Astrocyte of the cerebellum (primary cell): ENCODE measurements at regions not wholly inside any gene's neighbourhood (a gene's known extent, or its start where the extent isn't known, plus 50 kb on each side); places are given as distances from the start of the nearest gene placed in this dataset.

ENCODE experiments used
- DNase-seq: peaks from one replicate; pipeline ENCODE4 v3.0.0-alpha.2; 2011; ENCODE audit warnings: low read depth
- H3K4me3 ChIP-seq: 2 replicates; pipeline ENCODE4 v1.5.1; 2011; ENCODE audit warnings: mild to moderate bottlenecking, low read depth, low read length, moderate library complexity
- in situ Hi-C: cut with HindIII; loops from 2 replicates; pipeline ENCODE4 v1.10.0; 2017; ENCODE audit warnings: low sequenced_read_pairs
- TF ChIP-seq, protein P1 (sequence below): IDR thresholded peaks from 2 replicates; pipeline ENCODE4 v1.5.1; 2012; ENCODE audit warnings: low read length, low read depth, moderate library complexity, mild to moderate bottlenecking; ENCODE audit errors: missing control alignments

DNA sequence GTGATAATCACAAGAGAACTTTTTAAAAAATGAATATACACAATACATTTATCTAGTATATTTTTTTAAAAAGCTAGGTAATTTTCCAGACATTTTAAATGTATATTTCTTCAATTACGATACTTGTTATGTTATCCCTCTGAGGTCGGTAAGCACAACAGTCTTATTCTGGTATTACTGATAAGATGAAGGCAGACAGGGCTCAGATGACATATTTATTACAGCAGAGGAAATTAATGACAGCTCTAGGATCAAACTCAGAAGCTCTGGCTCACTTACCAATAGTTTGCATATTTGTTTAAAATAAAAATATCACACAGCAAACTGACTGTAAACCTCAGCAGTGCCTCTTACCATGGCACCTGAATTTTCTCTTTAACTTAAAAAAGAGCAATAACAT is 1347.0 kb upstream of the ADGRL2 start:
- no peak for DNase-seq
- in situ Hi-C loops, result no loop called here
- TF ChIP-seq, protein P1, sequence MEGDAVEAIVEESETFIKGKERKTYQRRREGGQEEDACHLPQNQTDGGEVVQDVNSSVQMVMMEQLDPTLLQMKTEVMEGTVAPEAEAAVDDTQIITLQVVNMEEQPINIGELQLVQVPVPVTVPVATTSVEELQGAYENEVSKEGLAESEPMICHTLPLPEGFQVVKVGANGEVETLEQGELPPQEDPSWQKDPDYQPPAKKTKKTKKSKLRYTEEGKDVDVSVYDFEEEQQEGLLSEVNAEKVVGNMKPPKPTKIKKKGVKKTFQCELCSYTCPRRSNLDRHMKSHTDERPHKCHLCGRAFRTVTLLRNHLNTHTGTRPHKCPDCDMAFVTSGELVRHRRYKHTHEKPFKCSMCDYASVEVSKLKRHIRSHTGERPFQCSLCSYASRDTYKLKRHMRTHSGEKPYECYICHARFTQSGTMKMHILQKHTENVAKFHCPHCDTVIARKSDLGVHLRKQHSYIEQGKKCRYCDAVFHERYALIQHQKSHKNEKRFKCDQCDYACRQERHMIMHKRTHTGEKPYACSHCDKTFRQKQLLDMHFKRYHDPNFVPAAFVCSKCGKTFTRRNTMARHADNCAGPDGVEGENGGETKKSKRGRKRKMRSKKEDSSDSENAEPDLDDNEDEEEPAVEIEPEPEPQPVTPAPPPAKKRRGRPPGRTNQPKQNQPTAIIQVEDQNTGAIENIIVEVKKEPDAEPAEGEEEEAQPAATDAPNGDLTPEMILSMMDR, result no peak

DNA sequence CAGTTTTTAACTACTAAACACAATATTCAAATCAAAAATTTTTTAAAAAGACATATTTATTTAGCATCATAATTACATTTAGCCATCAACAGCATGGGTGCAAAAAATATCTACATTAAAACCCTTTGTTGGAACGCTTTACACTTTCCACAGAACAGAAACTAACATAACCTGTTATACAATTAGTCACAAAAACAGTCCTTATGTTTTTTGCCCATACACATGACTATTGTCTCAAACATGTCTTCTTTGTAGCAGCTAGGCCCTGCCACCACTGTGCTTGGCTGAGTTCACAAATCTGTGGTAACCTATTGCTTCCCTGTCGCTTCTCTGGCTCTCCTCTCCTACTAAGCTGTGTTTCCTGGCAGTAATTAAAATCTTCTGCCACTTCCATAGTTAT is 1350.0 kb upstream of the ADGRL2 start:
- DNase-seq, result no peak
- TF ChIP-seq, protein P1, result no peak
- in situ Hi-C loops, result no loop called here
- no peak overlapping the region for H3K4me3 ChIP-seq

More for the DNA sequence above, 1347.0 kb upstream of the ADGRL2 start:
- H3K4me3 ChIP-seq, result no peak overlapping the region

DNA sequence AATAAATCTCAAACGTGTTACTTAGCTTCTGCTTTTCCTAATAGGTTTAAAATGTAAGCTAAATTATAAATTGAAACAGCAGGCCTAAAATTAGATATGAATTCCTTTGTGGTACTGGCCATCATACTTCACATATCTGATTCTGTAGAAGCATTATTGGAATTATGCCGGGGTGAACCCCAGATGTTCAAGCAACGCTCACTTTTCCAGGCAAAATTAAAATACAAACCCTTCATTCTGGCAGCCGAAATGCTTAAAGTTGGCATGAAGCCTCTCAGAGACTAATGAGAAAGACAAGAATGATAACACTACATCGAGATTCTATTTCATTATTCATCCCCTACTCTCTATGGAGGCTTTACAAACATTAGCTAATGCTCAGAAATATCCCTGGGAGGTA is 1352.7 kb upstream of the ADGRL2 start:
- DNase-seq, result peak; percentile 22
- H3K4me3 ChIP-seq, result no peak overlapping the region
- TF ChIP-seq, protein P1, result no peak
- in situ Hi-C loops, result no loop called here

DNA sequence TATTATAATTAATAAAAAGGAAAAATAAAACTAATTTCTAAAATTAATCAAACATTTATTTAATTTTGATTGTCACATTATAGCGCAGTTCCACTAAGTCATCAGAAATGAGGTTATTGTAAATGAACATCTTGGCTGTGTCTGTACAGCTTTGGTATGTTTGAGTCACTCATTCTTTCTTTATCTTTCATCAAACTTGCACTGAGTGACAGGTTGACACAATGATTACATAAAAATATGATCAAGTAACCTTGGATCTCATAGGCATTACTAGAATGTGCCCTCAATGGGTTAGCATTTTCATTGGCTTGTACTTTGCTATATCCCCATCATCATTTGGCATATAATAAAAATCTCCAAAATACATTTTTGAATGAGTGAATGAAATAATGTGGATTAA is 1353.2 kb upstream of the ADGRL2 start:
- DNase-seq, result no peak
- H3K4me3 ChIP-seq, result no peak overlapping the region
- TF ChIP-seq, protein P1, result no peak
- in situ Hi-C loops, result no loop called here

DNA sequence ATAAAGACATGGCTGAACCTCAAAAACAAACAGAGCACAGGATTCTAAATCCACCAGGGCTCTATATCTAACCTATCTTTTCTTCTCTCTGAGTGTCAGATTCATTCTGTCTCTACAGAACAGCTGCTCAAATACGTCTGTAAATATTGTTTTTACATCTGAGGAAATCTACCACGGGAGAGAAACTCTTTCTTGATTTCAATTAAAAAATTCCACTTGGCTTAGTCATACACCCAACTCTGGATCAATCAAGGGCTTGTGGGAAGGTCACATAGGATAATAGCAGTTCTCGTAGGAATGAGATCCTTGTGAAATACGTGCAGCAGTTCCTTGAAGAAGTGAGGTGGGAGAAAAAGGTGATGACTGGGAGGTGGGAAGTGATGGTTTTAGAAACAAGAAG is 1355.7 kb upstream of the ADGRL2 start:
- in situ Hi-C loops, result no loop called here
- H3K4me3 ChIP-seq, result no peak overlapping the region
- DNase-seq, result no peak
- TF ChIP-seq, protein P1, result no peak

DNA sequence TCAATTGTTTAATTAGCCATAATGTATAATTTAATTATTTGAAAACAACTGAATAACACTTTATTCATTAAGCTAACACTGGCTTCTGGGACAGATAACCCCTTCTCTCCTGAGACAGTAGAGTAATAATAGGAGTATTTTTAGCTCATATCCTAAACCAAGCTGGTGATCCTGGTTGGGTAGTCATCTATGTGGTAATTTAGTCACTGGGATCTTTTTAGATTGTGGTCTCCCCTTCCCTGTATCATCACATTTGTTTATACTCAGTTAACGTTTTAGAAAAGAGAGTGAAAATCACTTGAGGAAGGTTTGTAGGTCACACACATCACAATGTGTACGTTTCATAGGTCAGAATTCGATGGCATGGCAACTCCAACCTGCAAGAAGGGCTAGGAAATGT is 1356.6 kb upstream of the ADGRL2 start:
- in situ Hi-C loops, result no loop called here
- TF ChIP-seq, protein P1, result no peak
- DNase-seq, result no peak
- H3K4me3 ChIP-seq, result no peak overlapping the region

DNA sequence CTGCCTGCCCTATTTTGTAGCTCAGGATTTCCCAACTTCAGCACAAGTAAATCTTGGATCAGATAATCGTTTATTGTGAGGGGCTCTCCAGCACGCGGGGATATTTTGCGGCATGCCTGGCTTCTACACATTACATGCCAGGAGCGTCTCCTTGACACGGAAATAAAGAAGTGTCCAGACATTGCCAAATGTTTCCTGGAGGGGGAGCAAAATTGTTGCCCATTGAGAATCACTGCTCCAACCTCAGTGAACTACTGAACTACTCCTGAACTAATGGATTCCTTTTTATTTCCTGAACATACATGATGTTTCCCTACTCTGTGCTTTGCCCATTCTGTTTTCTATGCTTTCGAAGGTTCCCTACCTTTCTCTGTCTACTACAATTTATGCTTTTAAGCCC is 1359.1 kb upstream of the ADGRL2 start:
- DNase-seq, result no peak
- in situ Hi-C loops, result no loop called here
- TF ChIP-seq, protein P1, result no peak
- H3K4me3 ChIP-seq, result no peak overlapping the region
